ENCODE measurements at regions not wholly inside any gene's neighbourhood (a gene's known extent, or its start where the extent isn't known, plus 50 kb on each side); places are given as distances from the start of the nearest gene placed in this dataset.

GRCh38 chr15:36177590-36178302 lies 401.7 kb upstream of the CDIN1 start:
- Histone ChIP-seq H2BK5ac (ENCODE audit: low read depth, low read length, poor library complexity, severe bottlenecking) (no peak overlapping the region), H3K36me3 (ENCODE audit: control insufficient read depth in 1 of 2, insufficient read depth in 2 of 2, low read depth in 1 of 2, low read length in 2 of 2) (no peaks in the 10 kb centered on the region), H3K4me1 (ENCODE audit: control insufficient read depth, insufficient read depth, low read depth, low read length) (no peaks in the 10 kb centered on the region), H2AK5ac (ENCODE audit: low read length, severe bottlenecking) (no peak overlapping the region), H3K9me3 (ENCODE audit: control insufficient read depth, low read length) (no peaks in the 10 kb centered on the region), H2BK15ac (ENCODE audit: low read depth, poor library complexity, severe bottlenecking) (no peak overlapping the region), H3K18ac (ENCODE audit: low read depth in 1 of 2, low read length in 2 of 2) (no peak overlapping the region), H3K4me3 (ENCODE audit: insufficient read depth in 1 of 2, low read depth in 1 of 2, low read length in 2 of 2) (no peak overlapping the region), H3K4ac (ENCODE audit: low read depth in 1 of 2, low read length in 2 of 2) (no peak overlapping the region), H2AFZ (ENCODE audit: low read depth, low read length) (no peak overlapping the region), H3K79me1 (replicated peaks; ENCODE audit: low read length, poor library complexity, severe bottlenecking) (no peaks in the 10 kb centered on the region), H2BK12ac (ENCODE audit: low read length in 2 of 2) (no peak overlapping the region), H4K8ac (ENCODE audit: low read length) (no peak overlapping the region), H3K14ac (ENCODE audit: low read length in 2 of 2) (no peak overlapping the region), H3K9ac (ENCODE audit: low read length) (no peak overlapping the region), H3K23ac (ENCODE audit: low read length in 2 of 2) (no peak overlapping the region), H3K27me3 (ENCODE audit: control insufficient read depth in 1 of 2, insufficient read depth in 1 of 2, low read length in 2 of 2) (no peaks in the 10 kb centered on the region), H3K4me2 (ENCODE audit: low read length, poor library complexity, severe bottlenecking) (no peak overlapping the region), H3K27ac (ENCODE audit: low read length, poor library complexity, severe bottlenecking) (no peak overlapping the region), H4K91ac (ENCODE audit: low read length) (no peak overlapping the region), H2BK120ac (ENCODE audit: low read depth, low read length) (no peak overlapping the region)
- peak; percentile 52 for DNase-seq
- WGBS = 84% methylated on average over 1 of the region's 1 CpG

GRCh38 chr15:36178303-36178633 lies 401.2 kb upstream of the CDIN1 start:
- H2BK120ac ChIP-seq (ENCODE audit: low read depth, low read length) = no peak overlapping the region
- no peaks in the 10 kb centered on the region for H3K4me1 ChIP-seq (ENCODE audit: control insufficient read depth, insufficient read depth, low read depth, low read length)
- H2AFZ ChIP-seq (ENCODE audit: low read depth, low read length) = no peak overlapping the region
- H2BK5ac ChIP-seq (ENCODE audit: low read depth, low read length, poor library complexity, severe bottlenecking) = no peak overlapping the region
- no peak for DNase-seq
- whole genome bisulfite sequencing = 93% methylated on average over 2 of the region's 2 CpGs
- no peaks in the 10 kb centered on the region for H3K9me3 ChIP-seq (ENCODE audit: control insufficient read depth, low read length)
- no peaks in the 10 kb centered on the region for H3K36me3 ChIP-seq (ENCODE audit: control insufficient read depth in 1 of 2, insufficient read depth in 2 of 2, low read depth in 1 of 2, low read length in 2 of 2)
- no peak overlapping the region for H2AK5ac ChIP-seq (ENCODE audit: low read length, severe bottlenecking)
- peak overlapping the region in 1 of 2 experiments; percentile 14 for H3K18ac ChIP-seq (ENCODE audit: low read depth in 1 of 2, low read length in 2 of 2)
- no peak overlapping the region for H3K4ac ChIP-seq (ENCODE audit: low read depth in 1 of 2, low read length in 2 of 2)
- H3K4me3 ChIP-seq (ENCODE audit: insufficient read depth in 1 of 2, low read depth in 1 of 2, low read length in 2 of 2) = no peak overlapping the region
- H3K27ac ChIP-seq (ENCODE audit: low read length, poor library complexity, severe bottlenecking) = no peak overlapping the region
- no peak overlapping the region for H3K9ac ChIP-seq (ENCODE audit: low read length)
- H4K91ac ChIP-seq (ENCODE audit: low read length) = no peak overlapping the region
- H2BK12ac ChIP-seq (ENCODE audit: low read length in 2 of 2) = no peak overlapping the region
- no peak overlapping the region for H3K14ac ChIP-seq (ENCODE audit: low read length in 2 of 2)
- no peaks in the 10 kb centered on the region for H3K79me1 ChIP-seq (replicated peaks; ENCODE audit: low read length, poor library complexity, severe bottlenecking)
- H4K8ac ChIP-seq (ENCODE audit: low read length) = no peak overlapping the region
- no peaks in the 10 kb centered on the region for H3K27me3 ChIP-seq (ENCODE audit: control insufficient read depth in 1 of 2, insufficient read depth in 1 of 2, low read length in 2 of 2)
- H3K23ac ChIP-seq (ENCODE audit: low read length in 2 of 2) = no peak overlapping the region
- H3K4me2 ChIP-seq (ENCODE audit: low read length, poor library complexity, severe bottlenecking) = no peak overlapping the region
- H2BK15ac ChIP-seq (ENCODE audit: low read depth, poor library complexity, severe bottlenecking) = no peak overlapping the region

- no peaks in the 10 kb centered on the region for H3K4me1 ChIP-seq (ENCODE audit: control insufficient read depth, insufficient read depth, low read depth, low read length)
- no peaks in the 10 kb centered on the region for H3K9me3 ChIP-seq (ENCODE audit: control insufficient read depth, low read length)
Observed at GRCh38 chr15:36183201-36183600, 396.2 kb upstream of the CDIN1 start.

GRCh38 chr15:36185438-36185837 lies 394.0 kb upstream of the CDIN1 start:
- Histone ChIP-seq H3K27ac (ENCODE audit: low read length, poor library complexity, severe bottlenecking) (no peak overlapping the region), H3K4me2 (ENCODE audit: low read length, poor library complexity, severe bottlenecking) (no peak overlapping the region), H3K4me1 (ENCODE audit: control insufficient read depth, insufficient read depth, low read depth, low read length) (no peaks in the 10 kb centered on the region), H3K4me3 (ENCODE audit: insufficient read depth in 1 of 2, low read depth in 1 of 2, low read length in 2 of 2) (no peak overlapping the region), H2BK15ac (ENCODE audit: low read depth, poor library complexity, severe bottlenecking) (no peak overlapping the region), H3K18ac (ENCODE audit: low read depth in 1 of 2, low read length in 2 of 2) (no peak overlapping the region), H3K4ac (ENCODE audit: low read depth in 1 of 2, low read length in 2 of 2) (no peak overlapping the region), H3K36me3 (ENCODE audit: control insufficient read depth in 1 of 2, insufficient read depth in 2 of 2, low read depth in 1 of 2, low read length in 2 of 2) (no peaks in the 10 kb centered on the region), H3K79me1 (replicated peaks; ENCODE audit: low read length, poor library complexity, severe bottlenecking) (no peaks in the 10 kb centered on the region), H2AK5ac (ENCODE audit: low read length, severe bottlenecking) (no peak overlapping the region), H2AFZ (ENCODE audit: low read depth, low read length) (no peak overlapping the region), H2BK12ac (ENCODE audit: low read length in 2 of 2) (no peak overlapping the region), H3K23ac (ENCODE audit: low read length in 2 of 2) (no peak overlapping the region), H3K9ac (ENCODE audit: low read length) (no peak overlapping the region), H2BK5ac (ENCODE audit: low read depth, low read length, poor library complexity, severe bottlenecking) (no peak overlapping the region), H4K91ac (ENCODE audit: low read length) (no peak overlapping the region), H3K27me3 (ENCODE audit: control insufficient read depth in 1 of 2, insufficient read depth in 1 of 2, low read length in 2 of 2) (no peaks in the 10 kb centered on the region), H3K9me3 (ENCODE audit: control insufficient read depth, low read length) (peaks cover 2% of the 10 kb centered on the region), H4K8ac (ENCODE audit: low read length) (no peak overlapping the region), H2BK120ac (ENCODE audit: low read depth, low read length) (no peak overlapping the region), H3K14ac (ENCODE audit: low read length in 2 of 2) (no peak overlapping the region)
- no peak for DNase-seq
- no CpG with 5 or more reads among the region's 1 CpG for WGBS

More at GRCh38 chr15:36183201-36183600, 396.2 kb upstream of the CDIN1 start:
- no peak for DNase-seq
- Histone ChIP-seq H2BK12ac (ENCODE audit: low read length in 2 of 2) (no peak overlapping the region), H3K14ac (ENCODE audit: low read length in 2 of 2) (no peak overlapping the region), H4K91ac (ENCODE audit: low read length) (no peak overlapping the region), H2BK5ac (ENCODE audit: low read depth, low read length, poor library complexity, severe bottlenecking) (no peak overlapping the region), H3K4me2 (ENCODE audit: low read length, poor library complexity, severe bottlenecking) (no peak overlapping the region), H3K27ac (ENCODE audit: low read length, poor library complexity, severe bottlenecking) (no peak overlapping the region), H2BK120ac (ENCODE audit: low read depth, low read length) (no peak overlapping the region), H2AFZ (ENCODE audit: low read depth, low read length) (no peak overlapping the region), H3K4ac (ENCODE audit: low read depth in 1 of 2, low read length in 2 of 2) (no peak overlapping the region), H3K4me3 (ENCODE audit: insufficient read depth in 1 of 2, low read depth in 1 of 2, low read length in 2 of 2) (no peak overlapping the region), H3K27me3 (ENCODE audit: control insufficient read depth in 1 of 2, insufficient read depth in 1 of 2, low read length in 2 of 2) (no peaks in the 10 kb centered on the region), H3K36me3 (ENCODE audit: control insufficient read depth in 1 of 2, insufficient read depth in 2 of 2, low read depth in 1 of 2, low read length in 2 of 2) (no peaks in the 10 kb centered on the region), H3K23ac (ENCODE audit: low read length in 2 of 2) (no peak overlapping the region), H2AK5ac (ENCODE audit: low read length, severe bottlenecking) (no peak overlapping the region), H3K18ac (ENCODE audit: low read depth in 1 of 2, low read length in 2 of 2) (no peak overlapping the region), H3K9ac (ENCODE audit: low read length) (no peak overlapping the region), H4K8ac (ENCODE audit: low read length) (no peak overlapping the region), H3K79me1 (replicated peaks; ENCODE audit: low read length, poor library complexity, severe bottlenecking) (no peaks in the 10 kb centered on the region), H2BK15ac (ENCODE audit: low read depth, poor library complexity, severe bottlenecking) (no peak overlapping the region)
- WGBS = 67% methylated on average over 2 of the region's 2 CpGs
